GM03348 (cell line): ENCODE measurements at regions not wholly inside any gene's neighbourhood (a gene's known extent, or its start where the extent isn't known, plus 50 kb on each side); places are given as distances from the start of the nearest gene placed in this dataset.
"Not testable (repeated sequence)": the region's sequence is repeated elsewhere in the genome, so short reads cannot be mapped to it uniquely, and the experiment has no call there.

Experiments
- DNase-seq: peaks from one replicate; pipeline ENCODE4 v3.0.0; 2012; ENCODE audit warnings: low spot score

- DNase-seq: not testable (repeated sequence)
Observed at GRCh38 chr21:13812191-13812590, 202.6 kb downstream of the POTED start.

GRCh38 chr21:13810559-13810958 lies 201.0 kb downstream of the POTED start:
- not testable (repeated sequence) for DNase-seq

GRCh38 chr21:13806444-13806843 lies 196.9 kb downstream of the POTED start:
- DNase-seq: not testable (repeated sequence)

GRCh38 chr21:13802757-13803156 lies 193.2 kb downstream of the POTED start:
- DNase-seq: not testable (repeated sequence)
